A673 (cell line): ENCODE measurements at regions not wholly inside any gene's neighbourhood (a gene's known extent, or its start where the extent isn't known, plus 50 kb on each side); places are given as distances from the start of the nearest gene placed in this dataset.

Experiments
- BruUV-seq: library from RNA; stranded (reverse); fragments of 400-500 nt; replicated peaks from 2 replicates; lab custom pipeline; 2021; lab: Mats Ljungman, UMichigan
- CTCF ChIA-PET: fragments of 300-600 bp; sonication (Branson Sonifier 250); formaldehyde crosslinking; loops from one replicate; lab custom pipeline; 2022; ENCODE audit warnings: antibody characterized with exemption; lab: Charles Lee
- POLR2A ChIA-PET: fragments of 300-600 bp; sonication (Branson Sonifier 250); formaldehyde crosslinking; loops from one replicate; lab custom pipeline; 2022; ENCODE audit warnings: antibody characterized with exemption; ENCODE audit not compliant: low non-redundant PET; lab: Charles Lee
- DNase-seq: peaks from one replicate; pipeline ENCODE4 v3.0.0-alpha.2; 2015; ENCODE audit warnings: low spot score
- H3K27ac ChIP-seq: fragments of 200-600 bp; sonication (generic); 2 replicates; pipeline ENCODE4 v1.5.1; 2016; ENCODE audit warnings: mixed run types, low read depth, mild to moderate bottlenecking, mixed read lengths, antibody characterized with exemption, low read length; ENCODE audit not compliant: poor library complexity, severe bottlenecking
- H3K27me3 ChIP-seq: fragments of 200-600 bp; sonication (generic); replicated peaks from 2 replicates; pipeline ENCODE4 v1.6.1; 2017; ENCODE audit warnings: mixed run types, low read depth, mild to moderate bottlenecking, mixed read lengths, antibody characterized with exemption, low read length; ENCODE audit not compliant: insufficient read depth, poor library complexity
- H3K36me3 ChIP-seq: fragments of 200-600 bp; sonication (generic); 2 replicates; pipeline ENCODE4 v1.6.1; 2016; ENCODE audit warnings: mixed run types, mild to moderate bottlenecking, mixed read lengths, antibody characterized with exemption, low read length; ENCODE audit not compliant: insufficient read depth, poor library complexity, severe bottlenecking
- H3K4me1 ChIP-seq: fragments of 200-600 bp; sonication (generic); 2 replicates; pipeline ENCODE4 v1.6.1; 2017; ENCODE audit warnings: mixed run types, mild to moderate bottlenecking, mixed read lengths, antibody characterized with exemption, low read length; ENCODE audit not compliant: insufficient read depth, poor library complexity, severe bottlenecking
- H3K4me3 ChIP-seq: fragments of 200-600 bp; sonication (generic); 2 replicates; pipeline ENCODE4 v1.5.1; 2016; ENCODE audit warnings: low read depth, mixed run types, mild to moderate bottlenecking, mixed read lengths, low read length; ENCODE audit not compliant: poor library complexity, severe bottlenecking
- H3K9me3 ChIP-seq: fragments of 200-600 bp; sonication (generic); 2 replicates; pipeline ENCODE4 v1.6.1; 2016; ENCODE audit warnings: mixed run types, low read depth, mild to moderate bottlenecking, mixed read lengths, antibody characterized with exemption, low read length; ENCODE audit not compliant: poor library complexity, severe bottlenecking
- CTCF ChIP-seq: fragments of 300-800, 200-600 bp; sonication (generic); conservative IDR thresholded peaks from 2 replicates; pipeline ENCODE4 v1.5.1; 2017; ENCODE audit warnings: low read depth, mild to moderate bottlenecking, antibody characterized with exemption, low read length, moderate library complexity, mixed read lengths
- EZH2 ChIP-seq: fragments of 200-600 bp; sonication (generic); IDR thresholded peaks from 2 replicates; pipeline ENCODE4 v1.6.1; 2017; ENCODE audit warnings: borderline replicate concordance, low read depth, mild to moderate bottlenecking, mixed read lengths, antibody characterized with exemption, low read length; ENCODE audit not compliant: poor library complexity, severe bottlenecking
- intact Hi-C: fragments of 100-400 bp; cut with micrococcal nuclease; formaldehyde crosslinking; loops from one replicate; pipeline ENCODE4 v1.10.0; 2022; ENCODE audit not compliant: unreplicated experiment

- ChIA-PET CTCF (no interaction called here), POLR2A (no interaction called here)
- intact Hi-C loops = no loop called here
- Histone ChIP-seq H3K4me1 (no peaks in the 10 kb centered on the region), H3K27me3 (no peaks in the 10 kb centered on the region), H3K27ac (no peak overlapping the region), H3K9me3 (no peaks in the 10 kb centered on the region), H3K36me3 (no peaks in the 10 kb centered on the region), H3K4me3 (no peak overlapping the region)
- TF ChIP-seq EZH2 (no peak), CTCF (no peak)
- peak; percentile 45 for DNase-seq
- BruUV-seq = no TSS peak
Measured at GRCh38 chr14:54278087-54278486, 118.7 kb upstream of the CDKN3 start.

- intact Hi-C loops = no loop called here
- TF ChIP-seq EZH2 (no peak), CTCF (no peak)
- H3K9me3 ChIP-seq = no peaks in the 10 kb centered on the region
- DNase-seq = no peak
- H3K4me1 ChIP-seq = no peaks in the 10 kb centered on the region
- H3K27ac ChIP-seq = no peak overlapping the region
- BruUV-seq = no TSS peak
- CTCF ChIA-PET = no interaction called here
- no peaks in the 10 kb centered on the region for H3K36me3 ChIP-seq
- POLR2A ChIA-PET = no interaction called here
- no peak overlapping the region for H3K4me3 ChIP-seq
- H3K27me3 ChIP-seq = no peaks in the 10 kb centered on the region
Measured at GRCh38 chr14:54278665-54279295, 118.0 kb upstream of the CDKN3 start.

DNA sequence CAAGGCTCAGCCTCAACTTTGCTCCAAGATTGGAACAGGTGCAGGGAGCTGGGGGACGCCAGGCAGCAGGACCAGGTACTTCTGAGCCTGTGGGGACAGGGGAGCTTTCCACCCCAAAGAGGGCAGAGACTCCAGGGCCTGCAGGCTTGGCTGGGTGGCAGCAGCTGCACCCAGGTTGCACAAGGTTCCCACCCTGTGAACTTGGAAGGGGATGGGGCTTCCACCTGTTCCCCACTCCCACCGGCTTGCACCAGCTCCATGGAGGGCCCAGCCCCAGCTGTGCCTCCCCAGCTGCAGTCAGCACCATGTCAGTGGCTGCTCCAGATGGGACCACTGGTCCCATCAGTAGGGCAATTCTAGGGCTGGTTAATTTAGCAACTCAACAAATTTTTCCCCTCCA lies 114.0 kb upstream of the CDKN3 start:
- intact Hi-C loops = no loop called here
- Histone ChIP-seq H3K27me3 (peaks cover 5% of the 10 kb centered on the region), H3K4me1 (no peaks in the 10 kb centered on the region), H3K4me3 (no peak overlapping the region), H3K27ac (no peak overlapping the region), H3K36me3 (no peaks in the 10 kb centered on the region), H3K9me3 (no peaks in the 10 kb centered on the region)
- no peak for DNase-seq
- no peak for TF ChIP-seq EZH2
- no peak for TF ChIP-seq CTCF
- CTCF ChIA-PET = no interaction called here
- POLR2A ChIA-PET = no interaction called here
- no TSS peak for BruUV-seq
